GM23248 (cell line): ENCODE measurements at regions not wholly inside any gene's neighbourhood (a gene's known extent, or its start where the extent isn't known, plus 50 kb on each side); places are given as distances from the start of the nearest gene placed in this dataset.

Source experiments
- EZH2 ChIP-seq: fragments of 200-600 bp; sonication (generic); IDR thresholded peaks from 2 replicates; pipeline ENCODE4 v1.6.1; 2018; ENCODE audit warnings: antibody characterized with exemption, mild to moderate bottlenecking; ENCODE audit not compliant: insufficient read depth, poor library complexity, severe bottlenecking
- EZH2phosphoT487 ChIP-seq: fragments of 200-600 bp; sonication (generic); IDR thresholded peaks from 2 replicates; pipeline ENCODE4 v1.6.1; 2018; ENCODE audit warnings: antibody characterized with exemption, moderate library complexity, mild to moderate bottlenecking, low read depth; ENCODE audit not compliant: insufficient read depth

- TF ChIP-seq EZH2 (no peak), EZH2phosphoT487 (no peak)
These were observed 84.2 kb downstream of the MRPL14 start for GRCh38 chr6:44042989-44043478.
